ENCODE measurements at regions not wholly inside any gene's neighbourhood (a gene's known extent, or its start where the extent isn't known, plus 50 kb on each side); places are given as distances from the start of the nearest gene placed in this dataset.
"Not testable (repeated sequence)": the region's sequence is repeated elsewhere in the genome, so short reads cannot be mapped to it uniquely, and the experiment has no call there.

GRCh38 chr19:28687296-28687695 lies 525.7 kb downstream of the UQCRFS1 start:
- H3K27me3 ChIP-seq, result no peaks in the 10 kb centered on the region
- TF ChIP-seq CTCF (IDR thresholded peaks at IDR 0.05), result no peak
- DNase-seq (no peak), ATAC-seq (no peak)
- no peaks in the 10 kb centered on the region for H3K9me3 ChIP-seq
- intact Hi-C loops (cut with DNase I), result no loop called here
- H3K27ac ChIP-seq, result no peak overlapping the region
- no peaks in the 10 kb centered on the region for H3K36me3 ChIP-seq
- no peaks in the 10 kb centered on the region for H3K4me1 ChIP-seq
- H3K4me3 ChIP-seq, result no peak overlapping the region

- intact Hi-C loops (cut with DNase I), result no loop called here
- no peak for ATAC-seq
- TF ChIP-seq CTCF (IDR thresholded peaks at IDR 0.05), result no peak
These were observed 526.2 kb downstream of the UQCRFS1 start for GRCh38 chr19:28686756-28687155.

GRCh38 chr19:28685802-28686201 lies 527.1 kb downstream of the UQCRFS1 start:
- H3K27ac ChIP-seq, result no peak overlapping the region
- no peaks in the 10 kb centered on the region for H3K4me1 ChIP-seq
- no peaks in the 10 kb centered on the region for H3K27me3 ChIP-seq
- no peak for TF ChIP-seq CTCF (IDR thresholded peaks at IDR 0.05)
- intact Hi-C loops (cut with DNase I), result no loop called here
- no peak for DNase-seq
- H3K36me3 ChIP-seq, result no peaks in the 10 kb centered on the region
- H3K9me3 ChIP-seq, result no peaks in the 10 kb centered on the region
- H3K4me3 ChIP-seq, result no peak overlapping the region
- no peak for ATAC-seq

More at GRCh38 chr19:28686756-28687155, 526.2 kb downstream of the UQCRFS1 start:
- DNase-seq, result no peak
- H3K27me3 ChIP-seq, result no peaks in the 10 kb centered on the region
- H3K4me3 ChIP-seq, result no peak overlapping the region
- no peaks in the 10 kb centered on the region for H3K9me3 ChIP-seq
- H3K36me3 ChIP-seq, result no peaks in the 10 kb centered on the region
- no peaks in the 10 kb centered on the region for H3K4me1 ChIP-seq
- H3K27ac ChIP-seq, result no peak overlapping the region

- H3K27ac ChIP-seq; H3K36me3 ChIP-seq; H3K9me3 ChIP-seq; H3K4me3 ChIP-seq; DNase-seq; H3K4me1 ChIP-seq; intact Hi-C loops (cut with DNase I); H3K27me3 ChIP-seq; ATAC-seq: not testable (repeated sequence)
These were observed 527.9 kb downstream of the UQCRFS1 start for GRCh38 chr19:28685077-28685476.

GRCh38 chr19:28680111-28680510 lies 532.8 kb downstream of the UQCRFS1 start:
- Histone ChIP-seq H3K36me3 (no peaks in the 10 kb centered on the region), H3K4me1 (no peaks in the 10 kb centered on the region), H3K27ac (no peak overlapping the region), H3K27me3 (no peaks in the 10 kb centered on the region), H3K9me3 (no peaks in the 10 kb centered on the region), H3K4me3 (no peak overlapping the region)
- ATAC-seq (no peak), DNase-seq (no peak)
- TF ChIP-seq CTCF (IDR thresholded peaks at IDR 0.05), result no peak
- intact Hi-C loops (cut with DNase I), result no loop called here

- no peaks in the 10 kb centered on the region for H3K36me3 ChIP-seq
- no peaks in the 10 kb centered on the region for H3K4me1 ChIP-seq
- intact Hi-C loops (cut with DNase I), result no loop called here
- no peak overlapping the region for H3K4me3 ChIP-seq
- ATAC-seq (no peak), DNase-seq (no peak)
- TF ChIP-seq CTCF (IDR thresholded peaks at IDR 0.05), result no peak
- H3K9me3 ChIP-seq, result no peaks in the 10 kb centered on the region
- no peak overlapping the region for H3K27ac ChIP-seq
- H3K27me3 ChIP-seq, result no peaks in the 10 kb centered on the region
These were observed 542.1 kb downstream of the UQCRFS1 start for GRCh38 chr19:28670836-28671235.

Measured in upper lobe of right lung (tissue), 1 donor.